GM12864 (cell line): ENCODE measurements at regions not wholly inside any gene's neighbourhood (a gene's known extent, or its start where the extent isn't known, plus 50 kb on each side); places are given as distances from the start of the nearest gene placed in this dataset.

ENCODE experiments used
- DNase-seq: peaks from one replicate; pipeline ENCODE4 v3.0.0-alpha.2; 2011; ENCODE audit warnings: low read depth
- H3K4me3 ChIP-seq: 2 replicates; pipeline ENCODE4 v1.5.1; 2011; ENCODE audit warnings: mild to moderate bottlenecking, low read depth, low read length, control low read depth
- CTCF ChIP-seq: IDR thresholded peaks from 2 replicates; pipeline ENCODE4 v1.5.1; 2011; ENCODE audit warnings: low read depth, mild to moderate bottlenecking, moderate library complexity, low read length, control low read depth, inconsistent platforms; ENCODE audit errors: missing control alignments

- no peak for DNase-seq
- TF ChIP-seq CTCF: no peak
- no peak overlapping the region for H3K4me3 ChIP-seq
These were observed 411.6 kb upstream of the PTGER4 start for GRCh38 chr5:40268088-40268487.

GRCh38 chr5:40266952-40267351 is 412.8 kb upstream of the PTGER4 start:
- H3K4me3 ChIP-seq: no peak overlapping the region
- no peak for TF ChIP-seq CTCF
- DNase-seq: no peak

GRCh38 chr5:40261984-40262383 is 417.7 kb upstream of the PTGER4 start:
- TF ChIP-seq CTCF: no peak
- no peak overlapping the region for H3K4me3 ChIP-seq

GRCh38 chr5:40260361-40260760 is 419.4 kb upstream of the PTGER4 start:
- no peak for TF ChIP-seq CTCF
- no peak for DNase-seq
- H3K4me3 ChIP-seq: no peak overlapping the region

More at GRCh38 chr5:40261984-40262383, 417.7 kb upstream of the PTGER4 start:
- DNase-seq: no peak

- no peak overlapping the region for H3K4me3 ChIP-seq
- no peak for DNase-seq
- TF ChIP-seq CTCF: no peak
These were observed 421.5 kb upstream of the PTGER4 start for GRCh38 chr5:40258222-40258621.

- DNase-seq: no peak
- H3K4me3 ChIP-seq: no peak overlapping the region
- no peak for TF ChIP-seq CTCF
These were observed 439.0 kb upstream of the PTGER4 start for GRCh38 chr5:40240671-40241070.

- no peak overlapping the region for H3K4me3 ChIP-seq
- no peak for TF ChIP-seq CTCF
- DNase-seq: no peak
These were observed 439.6 kb upstream of the PTGER4 start for GRCh38 chr5:40240111-40240510.
